GM23338 (cell line): ENCODE measurements at regions not wholly inside any gene's neighbourhood (a gene's known extent, or its start where the extent isn't known, plus 50 kb on each side); places are given as distances from the start of the nearest gene placed in this dataset.

ENCODE experiments used
- ATAC-seq: fragments of 200-7000 bp; cut with Tn5 transposase; 3 replicates; pipeline ENCODE4 v1.9.1; 2020
- DNase-seq: peaks from one replicate; pipeline ENCODE4 v3.0.0-alpha.2; 2015; ENCODE audit warnings: low spot score
- H2AFZ ChIP-seq: fragments of 200-600 bp; sonication (generic); 2 replicates; pipeline ENCODE4 v1.8.0; 2016; ENCODE audit warnings: antibody characterized with exemption, mild to moderate bottlenecking, moderate library complexity
- H3F3A ChIP-seq: fragments of 200-600 bp; sonication (generic); replicated peaks from 2 replicates; pipeline ENCODE4 v1.8.0; 2017; ENCODE audit warnings: antibody characterized with exemption, mixed run types, low read depth
- H3K27ac ChIP-seq: fragments of 200-600 bp; sonication (generic); 2 replicates; pipeline ENCODE4 v1.6.1; 2016; ENCODE audit warnings: low read depth
- H3K27me3 ChIP-seq: fragments of 200-600 bp; sonication (generic); 2 replicates; pipeline ENCODE4 v1.8.0; 2016; ENCODE audit warnings: mild to moderate bottlenecking, mixed run types, moderate library complexity; ENCODE audit not compliant: insufficient read depth
- H3K36me3 ChIP-seq: fragments of 200-600 bp; sonication (generic); 2 replicates; pipeline ENCODE4 v1.8.0; 2016; ENCODE audit warnings: mild to moderate bottlenecking; ENCODE audit not compliant: insufficient read depth
- H3K4me1 ChIP-seq: fragments of 200-600 bp; sonication (generic); 2 replicates; pipeline ENCODE4 v1.8.0; 2016; ENCODE audit warnings: mild to moderate bottlenecking, moderate library complexity; ENCODE audit not compliant: insufficient read depth
- H3K4me2 ChIP-seq: fragments of 200-600 bp; sonication (generic); 2 replicates; pipeline ENCODE4 v1.7.1; 2017; ENCODE audit warnings: mixed run types
- H3K4me3 ChIP-seq: fragments of 200-600 bp; sonication (generic); 2 replicates; pipeline ENCODE4 v1.6.1; 2016; ENCODE audit warnings: mixed run types
- H3K79me2 ChIP-seq: fragments of 200-600 bp; sonication (generic); replicated peaks from 2 replicates; pipeline ENCODE4 v1.8.0; 2017; ENCODE audit warnings: mild to moderate bottlenecking; ENCODE audit not compliant: insufficient read depth
- H3K9me2 ChIP-seq: fragments of 200-600 bp; sonication (generic); 2 replicates; pipeline ENCODE4 v1.8.0; 2017; ENCODE audit not compliant: insufficient read depth
- H4K20me1 ChIP-seq: fragments of 200-600 bp; sonication (generic); replicated peaks from 2 replicates; pipeline ENCODE4 v1.8.0; 2017; ENCODE audit warnings: mild to moderate bottlenecking; ENCODE audit not compliant: insufficient read depth
- H3K27ac Mint-ChIP-seq: 2 replicates; pipeline ENCODE4 v1.8.0; 2020; ENCODE audit warnings: inconsistent platforms, mild to moderate bottlenecking, moderate library complexity, mixed read lengths
- H3K27me3 Mint-ChIP-seq: 3 replicates; pipeline ENCODE4 v1.8.0; 2022; ENCODE audit warnings: low read depth, mild to moderate bottlenecking, moderate library complexity, mixed read lengths, inconsistent platforms; ENCODE audit not compliant: insufficient read depth, poor library complexity
- H3K36me3 Mint-ChIP-seq: 3 replicates; pipeline ENCODE4 v1.8.0; 2021; ENCODE audit warnings: low read depth, mild to moderate bottlenecking, inconsistent platforms, moderate library complexity, mixed read lengths
- H3K4me1 Mint-ChIP-seq: 3 replicates; pipeline ENCODE4 v1.8.0; 2020; ENCODE audit warnings: mild to moderate bottlenecking, inconsistent platforms, mixed read lengths
- H3K4me3 Mint-ChIP-seq: 3 replicates; pipeline ENCODE4 v1.8.0; 2021; ENCODE audit warnings: moderate library complexity, mild to moderate bottlenecking, inconsistent platforms, mixed read lengths
- H3K9me3 Mint-ChIP-seq: 3 replicates; pipeline ENCODE4 v1.8.0; 2020; ENCODE audit warnings: moderate library complexity, mild to moderate bottlenecking, inconsistent platforms, mixed read lengths
- CREB1 ChIP-seq: fragments of 250-450 bp; sonication (Bioruptor Pico); IDR thresholded peaks from 2 replicates; pipeline ENCODE4 v1.5.0; 2020; ENCODE audit warnings: low read depth, mild to moderate bottlenecking, moderate library complexity
- CTCF ChIP-seq, 2 experiments: fragments of 200-600 bp in 1 of 2; sonication (generic) in 1 of 2; conservative IDR thresholded peaks; 2 replicates each; pipeline versions ENCODE4 v1.5.1 to v1.6.1; 2016 to 2017; ENCODE audit warnings: antibody characterized with exemption in 2 of 2, low read depth in 2 of 2, mild to moderate bottlenecking in 2 of 2, moderate library complexity in 1 of 2
- ETS1 ChIP-seq: IDR thresholded peaks from 2 replicates; pipeline ENCODE4 v1.6.1; 2016; ENCODE audit warnings: antibody characterized with exemption
- EZH2 ChIP-seq: fragments of 200-600 bp; sonication (generic); IDR thresholded peaks from one replicate; pipeline ENCODE4 v1.8.0; 2017; ENCODE audit warnings: antibody characterized with exemption, mild to moderate bottlenecking, low read depth; ENCODE audit not compliant: unreplicated experiment
- JUNB ChIP-seq: IDR thresholded peaks from one replicate; pipeline ENCODE4 v1.6.1; 2016; ENCODE audit warnings: antibody characterized with exemption; ENCODE audit not compliant: unreplicated experiment
- POLR2AphosphoS5 ChIP-seq: IDR thresholded peaks from 2 replicates; pipeline ENCODE4 v1.6.1; 2016; ENCODE audit warnings: antibody characterized with exemption, low read depth
- STAT1 ChIP-seq: IDR thresholded peaks from one replicate; pipeline ENCODE4 v1.6.1; 2016; ENCODE audit warnings: antibody characterized with exemption; ENCODE audit not compliant: unreplicated experiment
- ZNF114 ChIP-seq: fragments of 250-450 bp; sonication (Bioruptor Pico); IDR thresholded peaks from 2 replicates; pipeline ENCODE4 v1.5.0; 2020; ENCODE audit warnings: mild to moderate bottlenecking, moderate library complexity
- ZNF331 ChIP-seq: fragments of 250-450 bp; sonication (Bioruptor Pico); IDR thresholded peaks from 2 replicates; pipeline ENCODE4 v1.5.0; 2020; ENCODE audit warnings: low read depth, mild to moderate bottlenecking, moderate library complexity

- DNase-seq = no peak
- Histone ChIP-seq H3K4me3 (peak overlapping the region; percentile 21; the same call in 1 of the 2 replicates), H3K4me1 (peaks cover 20% of the 10 kb centered on the region), H3K36me3 (no peaks in the 10 kb centered on the region; the same call in 1 of the 2 replicates), H4K20me1 (no peaks in the 10 kb centered on the region), H3F3A (no peaks in the 10 kb centered on the region; the same call in 1 of the 2 replicates), H3K4me2 (peak overlapping the region; percentile 70), H2AFZ (no peak overlapping the region), H3K27ac (peak overlapping the region; percentile 60; the same call in 1 of the 2 replicates), H3K79me2 (peaks cover 4% of the 10 kb centered on the region; the same call in 1 of the 2 replicates), H3K27me3 (no peaks in the 10 kb centered on the region), H3K9me2 (no peaks in the 10 kb centered on the region)
- H3K27ac Mint-ChIP-seq = no peak overlapping the region; the same call in 1 of the 2 replicates
- no peak for ATAC-seq
- H3K4me3 Mint-ChIP-seq = no peak overlapping the region
- no peaks in the 10 kb centered on the region for H3K36me3 Mint-ChIP-seq
- H3K9me3 Mint-ChIP-seq = no peaks in the 10 kb centered on the region
- no peak for TF ChIP-seq ZNF331
- TF ChIP-seq JUNB = no peak
- TF ChIP-seq ZNF114 (CRISPR knock-in tag) = no peak
- TF ChIP-seq POLR2AphosphoS5 = no peak
- TF ChIP-seq STAT1 = no peak
- no peak for TF ChIP-seq CTCF (conservative IDR thresholded peaks at IDR 0.05; ENCODE audit: low read depth in 2 of 2)
- peaks cover 25% of the 10 kb centered on the region for H3K4me1 Mint-ChIP-seq
- peaks cover 3% of the 10 kb centered on the region for H3K27me3 Mint-ChIP-seq
Observed at GRCh38 chr14:100454437-100454836, 131.3 kb downstream of the SLC25A47 start.

GRCh38 chr14:100463937-100464336, 123.3 kb downstream of the BEGAIN start:
- H3K27ac Mint-ChIP-seq = no peak overlapping the region
- Histone ChIP-seq H3K4me1 (peaks cover 19% of the 10 kb centered on the region), H3K79me2 (no peaks in the 10 kb centered on the region), H4K20me1 (no peaks in the 10 kb centered on the region), H2AFZ (no peak overlapping the region), H3K27ac (no peak overlapping the region), H3K27me3 (no peaks in the 10 kb centered on the region), H3F3A (peaks cover 6% of the 10 kb centered on the region; the same call in 1 of the 2 replicates), H3K9me2 (no peaks in the 10 kb centered on the region), H3K4me3 (no peak overlapping the region), H3K36me3 (no peaks in the 10 kb centered on the region), H3K4me2 (no peak overlapping the region)
- no peaks in the 10 kb centered on the region; the same call in 2 of the 3 replicates for H3K9me3 Mint-ChIP-seq
- no peaks in the 10 kb centered on the region for H3K36me3 Mint-ChIP-seq
- TF ChIP-seq STAT1 (no peak), EZH2 (no peak), JUNB (no peak), CTCF (conservative IDR thresholded peaks at IDR 0.05; ENCODE audit: low read depth in 2 of 2) (no peak), CREB1 (no peak), ETS1 (no peak)
- peaks cover 5% of the 10 kb centered on the region for H3K27me3 Mint-ChIP-seq
- no peak for ATAC-seq
- DNase-seq = no peak
- no peak overlapping the region for H3K4me3 Mint-ChIP-seq
- H3K4me1 Mint-ChIP-seq = peaks cover 32% of the 10 kb centered on the region
